AG09309 (cell line): ENCODE measurements at regions not wholly inside any gene's neighbourhood (a gene's known extent, or its start where the extent isn't known, plus 50 kb on each side); places are given as distances from the start of the nearest gene placed in this dataset.

Experiments
- DNase-seq: peaks from one replicate; pipeline ENCODE4 v3.0.0-alpha.2; 2010; ENCODE audit warnings: low read depth
- H3K4me3 ChIP-seq: 2 replicates; pipeline ENCODE4 v1.5.1; 2011; ENCODE audit warnings: mild to moderate bottlenecking, low read depth, low read length, moderate library complexity; ENCODE audit not compliant: control insufficient read depth
- TF ChIP-seq, protein P1 (sequence below): IDR thresholded peaks from 2 replicates; pipeline ENCODE4 v1.5.1; 2011; ENCODE audit warnings: mild to moderate bottlenecking, low read depth, low read length, inconsistent platforms; ENCODE audit not compliant: insufficient read depth, control insufficient read depth; ENCODE audit errors: missing control alignments

- DNase-seq, result no peak
- no peak overlapping the region for H3K4me3 ChIP-seq
- TF ChIP-seq, protein P1, sequence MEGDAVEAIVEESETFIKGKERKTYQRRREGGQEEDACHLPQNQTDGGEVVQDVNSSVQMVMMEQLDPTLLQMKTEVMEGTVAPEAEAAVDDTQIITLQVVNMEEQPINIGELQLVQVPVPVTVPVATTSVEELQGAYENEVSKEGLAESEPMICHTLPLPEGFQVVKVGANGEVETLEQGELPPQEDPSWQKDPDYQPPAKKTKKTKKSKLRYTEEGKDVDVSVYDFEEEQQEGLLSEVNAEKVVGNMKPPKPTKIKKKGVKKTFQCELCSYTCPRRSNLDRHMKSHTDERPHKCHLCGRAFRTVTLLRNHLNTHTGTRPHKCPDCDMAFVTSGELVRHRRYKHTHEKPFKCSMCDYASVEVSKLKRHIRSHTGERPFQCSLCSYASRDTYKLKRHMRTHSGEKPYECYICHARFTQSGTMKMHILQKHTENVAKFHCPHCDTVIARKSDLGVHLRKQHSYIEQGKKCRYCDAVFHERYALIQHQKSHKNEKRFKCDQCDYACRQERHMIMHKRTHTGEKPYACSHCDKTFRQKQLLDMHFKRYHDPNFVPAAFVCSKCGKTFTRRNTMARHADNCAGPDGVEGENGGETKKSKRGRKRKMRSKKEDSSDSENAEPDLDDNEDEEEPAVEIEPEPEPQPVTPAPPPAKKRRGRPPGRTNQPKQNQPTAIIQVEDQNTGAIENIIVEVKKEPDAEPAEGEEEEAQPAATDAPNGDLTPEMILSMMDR, result no peak
These were observed 320.4 kb downstream of the RWDD3 start for GRCh38 chr1:95554408-95554807.

GRCh38 chr1:95558791-95559190, 324.8 kb downstream of the RWDD3 start:
- DNase-seq, result no peak
- no peak overlapping the region for H3K4me3 ChIP-seq
- TF ChIP-seq, protein P1, result no peak

DNA sequence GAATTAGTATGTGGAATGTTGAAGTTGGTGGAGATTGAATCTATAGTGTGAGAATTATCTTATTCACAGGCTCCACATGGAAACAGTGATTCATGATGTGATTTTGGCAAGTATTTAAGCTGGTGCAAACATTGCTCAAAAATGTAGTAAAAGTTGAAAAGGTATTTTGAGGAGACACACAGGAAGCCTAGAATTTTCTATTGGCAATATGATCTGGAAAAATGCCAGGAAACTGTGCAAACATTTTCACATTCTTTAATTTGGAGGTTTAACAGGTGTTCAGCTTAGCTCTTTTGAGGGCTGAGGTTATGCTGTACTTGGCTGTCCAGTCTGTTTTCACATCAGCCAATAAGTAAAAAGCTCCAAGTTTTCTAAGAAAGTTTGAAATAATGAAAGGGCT, 327.3 kb downstream of the RWDD3 start:
- no peak overlapping the region for H3K4me3 ChIP-seq
- DNase-seq, result no peak
- TF ChIP-seq, protein P1, result no peak

DNA sequence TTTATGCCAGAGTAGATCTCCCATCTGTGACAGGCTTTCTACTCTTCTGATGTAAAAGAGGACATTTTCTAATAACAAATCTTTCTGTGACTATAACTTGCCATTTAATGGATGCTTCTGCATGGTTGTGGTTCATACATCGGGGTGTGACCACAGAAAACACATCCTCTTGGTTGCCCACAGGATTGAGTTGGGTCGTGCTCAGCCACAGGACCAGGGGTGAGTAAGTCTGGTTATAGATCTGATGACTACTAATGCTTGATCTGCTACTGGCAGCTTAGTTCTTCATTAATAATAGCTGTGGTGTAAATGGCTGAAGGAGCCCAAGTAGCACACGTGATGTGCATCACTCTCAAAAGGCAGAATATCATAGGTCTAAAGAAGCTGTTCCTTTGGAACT, 328.2 kb downstream of the RWDD3 start:
- DNase-seq, result no peak
- H3K4me3 ChIP-seq, result no peak overlapping the region
- TF ChIP-seq, protein P1, result no peak

GRCh38 chr1:95572002-95572401, 338.0 kb downstream of the RWDD3 start:
- TF ChIP-seq, protein P1, result no peak
- DNase-seq, result no peak
- H3K4me3 ChIP-seq, result no peak overlapping the region

DNA sequence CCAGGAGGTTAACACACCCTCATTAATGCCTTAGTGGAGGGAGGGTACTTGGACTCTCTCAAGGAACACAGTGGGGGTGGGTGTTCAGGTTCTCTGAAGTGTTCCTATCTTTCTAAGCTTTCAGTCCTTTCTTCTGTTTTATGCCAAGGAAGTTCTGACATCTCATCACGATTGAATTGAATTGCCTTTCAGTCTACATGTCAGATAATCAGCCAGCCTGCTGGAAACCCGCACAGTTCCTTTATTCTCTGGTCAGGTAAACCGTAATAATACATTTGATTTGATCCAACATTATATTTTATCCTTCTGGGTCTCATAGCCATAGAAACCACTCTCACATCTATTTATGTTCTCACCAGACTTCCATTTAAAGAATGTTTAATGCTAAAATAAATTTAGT, 339.0 kb downstream of the RWDD3 start:
- no peak for DNase-seq
- TF ChIP-seq, protein P1, result no peak
- H3K4me3 ChIP-seq, result no peak overlapping the region

DNA sequence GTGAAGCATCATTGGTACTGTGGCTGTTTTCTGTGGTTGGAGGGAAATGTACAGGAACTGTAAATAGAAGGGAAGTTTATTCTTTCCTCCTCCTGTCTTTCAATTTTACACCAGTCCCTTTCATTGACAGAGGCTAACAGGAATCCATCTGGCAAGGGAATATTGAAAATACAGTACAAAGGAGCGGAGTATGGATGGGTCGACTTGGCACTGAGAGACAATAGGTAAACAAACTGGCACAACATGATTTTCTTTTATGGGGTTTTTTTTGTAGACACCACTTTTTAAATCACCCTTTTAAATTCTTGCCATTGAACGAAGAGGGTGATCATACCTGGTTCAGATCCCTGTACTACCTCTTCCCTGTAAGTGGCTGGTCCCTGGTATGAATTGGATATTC, 341.3 kb downstream of the RWDD3 start:
- DNase-seq, result no peak
- TF ChIP-seq, protein P1, result no peak
- H3K4me3 ChIP-seq, result no peak overlapping the region
